ENCODE measurements at regions not wholly inside any gene's neighbourhood (a gene's known extent, or its start where the extent isn't known, plus 50 kb on each side); places are given as distances from the start of the nearest gene placed in this dataset.

- no peak overlapping the region for H3K27ac ChIP-seq
- intact Hi-C loops (cut with DNase I): no loop called here
- H3K4me3 ChIP-seq: no peak overlapping the region
- H3K36me3 ChIP-seq: no peaks in the 10 kb centered on the region
- H3K9me3 ChIP-seq: no peaks in the 10 kb centered on the region
- no peak for ATAC-seq
- H3K27me3 ChIP-seq (ENCODE audit: low read depth): no peaks in the 10 kb centered on the region
- no peak for DNase-seq
- no peak for TF ChIP-seq CTCF (IDR thresholded peaks at IDR 0.05)
- no peaks in the 10 kb centered on the region for H3K4me1 ChIP-seq
Observed at GRCh38 chr6:112432853-112433252, 85.7 kb downstream of the RFPL4B start.

GRCh38 chr6:112433457-112433856 lies 86.3 kb downstream of the RFPL4B start:
- no peak for TF ChIP-seq CTCF (IDR thresholded peaks at IDR 0.05)
- no peak for ATAC-seq
- no peak for DNase-seq
- H3K4me1 ChIP-seq: no peaks in the 10 kb centered on the region
- intact Hi-C loops (cut with DNase I): no loop called here
- no peak overlapping the region for H3K27ac ChIP-seq
- no peaks in the 10 kb centered on the region for H3K27me3 ChIP-seq (ENCODE audit: low read depth)
- no peak overlapping the region for H3K4me3 ChIP-seq
- H3K9me3 ChIP-seq: no peaks in the 10 kb centered on the region
- no peaks in the 10 kb centered on the region for H3K36me3 ChIP-seq

- H3K4me1 ChIP-seq: no peaks in the 10 kb centered on the region
- no peaks in the 10 kb centered on the region for H3K9me3 ChIP-seq
- intact Hi-C loops (cut with DNase I): no loop called here
- H3K27me3 ChIP-seq (ENCODE audit: low read depth): no peaks in the 10 kb centered on the region
- no peak for TF ChIP-seq CTCF (IDR thresholded peaks at IDR 0.05)
- DNase-seq: no peak
- no peak overlapping the region for H3K4me3 ChIP-seq
- no peak overlapping the region for H3K27ac ChIP-seq
- ATAC-seq: no peak
- no peaks in the 10 kb centered on the region for H3K36me3 ChIP-seq
Observed at GRCh38 chr6:112434896-112435435, 87.8 kb downstream of the RFPL4B start.

GRCh38 chr6:112437058-112437457 lies 89.9 kb downstream of the RFPL4B start:
- Histone ChIP-seq H3K27ac (no peak overlapping the region), H3K27me3 (ENCODE audit: low read depth) (no peaks in the 10 kb centered on the region), H3K4me3 (no peak overlapping the region), H3K36me3 (no peaks in the 10 kb centered on the region), H3K9me3 (no peaks in the 10 kb centered on the region), H3K4me1 (no peaks in the 10 kb centered on the region)
- ATAC-seq (no peak), DNase-seq (no peak)
- intact Hi-C loops (cut with DNase I): no loop called here
- TF ChIP-seq CTCF (IDR thresholded peaks at IDR 0.05): no peak

DNA sequence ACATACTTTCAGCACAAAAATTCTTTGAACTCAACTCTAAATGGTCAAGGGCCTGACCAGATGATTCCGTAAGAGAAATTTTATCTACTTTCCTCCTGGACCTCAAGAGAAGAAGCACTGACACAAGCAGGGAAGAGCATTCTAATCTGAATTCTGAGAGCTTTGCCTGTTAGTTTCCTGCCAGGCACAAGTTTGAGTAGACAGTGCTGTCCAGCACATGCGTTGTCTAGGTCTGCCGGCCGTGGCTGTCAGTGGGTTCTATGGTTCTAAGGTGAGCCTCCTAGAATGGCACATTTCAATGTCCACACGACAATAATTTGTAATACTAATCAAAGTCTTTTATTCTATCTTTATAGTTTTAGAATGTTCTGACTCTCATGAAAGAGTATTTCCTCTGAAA lies 91.9 kb downstream of the RFPL4B start:
- TF ChIP-seq CTCF (IDR thresholded peaks at IDR 0.05): no peak
- Histone ChIP-seq H3K27ac (no peak overlapping the region), H3K9me3 (no peaks in the 10 kb centered on the region), H3K36me3 (no peaks in the 10 kb centered on the region), H3K4me1 (no peaks in the 10 kb centered on the region), H3K4me3 (no peak overlapping the region), H3K27me3 (ENCODE audit: low read depth) (no peaks in the 10 kb centered on the region)
- DNase-seq: no peak
- ATAC-seq: no peak
- intact Hi-C loops (cut with DNase I): no loop called here

GRCh38 chr6:112439432-112439831 lies 92.3 kb downstream of the RFPL4B start:
- Histone ChIP-seq H3K27me3 (ENCODE audit: low read depth) (no peaks in the 10 kb centered on the region), H3K27ac (no peak overlapping the region), H3K9me3 (no peaks in the 10 kb centered on the region), H3K36me3 (no peaks in the 10 kb centered on the region), H3K4me1 (no peaks in the 10 kb centered on the region), H3K4me3 (no peak overlapping the region)
- ATAC-seq: no peak
- intact Hi-C loops (cut with DNase I): no loop called here
- DNase-seq: no peak
- TF ChIP-seq CTCF (IDR thresholded peaks at IDR 0.05): no peak
